SK-N-SH (cell line): ENCODE measurements at regions not wholly inside any gene's neighbourhood (a gene's known extent, or its start where the extent isn't known, plus 50 kb on each side); places are given as distances from the start of the nearest gene placed in this dataset.

Source experiments
- CTCF ChIA-PET: fragments of 300-600, 350-600 bp; formaldehyde crosslinking; extraction: SDS; loops from one replicate; lab custom pipeline; 2021; lab: Yijun Ruan, JAX
- POLR2A ChIA-PET: fragments of 350-600 bp; sonication (Branson Sonifier 250); formaldehyde crosslinking; extraction: SDS; loops from one replicate; lab custom pipeline; 2020; ENCODE audit warnings: antibody characterized with exemption, inconsistent platforms; lab: Yijun Ruan, JAX
- DNase-seq: peaks from one replicate; pipeline ENCODE4 v3.0.0; 2012
- H2AFZ ChIP-seq: fragments of 200-600 bp; sonication (generic); 2 replicates; pipeline ENCODE4 v1.8.1; 2016; ENCODE audit warnings: antibody characterized with exemption, mild to moderate bottlenecking, low read depth
- H3F3A ChIP-seq: fragments of 200-600 bp; sonication (generic); replicated peaks from 2 replicates; pipeline ENCODE3; 2016; ENCODE audit warnings: antibody characterized with exemption, mild to moderate bottlenecking; ENCODE audit not compliant: insufficient read depth
- H3K27ac ChIP-seq, 2 experiments: fragments of 200-500 bp in 1 of 2; fragments of 200-600 bp in 1 of 2; sonication (Bioruptor generic) in 1 of 2; sonication (generic), shearing (Covaris generic) in 1 of 2; 2 replicates each; pipeline versions ENCODE4 v1.5.1 to v1.6.1; 2014 to 2016; ENCODE audit warnings: low read depth in 2 of 2, inconsistent platforms in 1 of 2, low read length in 1 of 2, mild to moderate bottlenecking in 1 of 2, mixed read lengths in 1 of 2
- H3K27me3 ChIP-seq: fragments of 200-600 bp; sonication (generic), shearing (Covaris generic); 2 replicates; pipeline ENCODE4 v1.6.1; 2016; ENCODE audit warnings: mixed run types; ENCODE audit not compliant: insufficient read depth
- H3K36me3 ChIP-seq, 2 experiments: fragments of 200-500 bp in 1 of 2; fragments of 200-600 bp in 1 of 2; sonication (Bioruptor generic) in 1 of 2; sonication (generic) in 1 of 2; replicated peaks in 1 of 2; 2 replicates each; pipeline versions ENCODE3 to v1.5.1; 2014 to 2016; ENCODE audit warnings: low read length in 1 of 2, mild to moderate bottlenecking in 1 of 2; ENCODE audit not compliant: insufficient read depth in 2 of 2, control insufficient read depth in 1 of 2
- H3K4me1 ChIP-seq, 2 experiments: fragments of 200-500 bp in 1 of 2; fragments of 200-600 bp in 1 of 2; sonication (Bioruptor generic) in 1 of 2; sonication (generic), shearing (Covaris generic) in 1 of 2; 2 replicates each; pipeline versions ENCODE4 v1.5.1 to v1.6.1; 2014 to 2016; ENCODE audit warnings: low read depth in 1 of 2, low read length in 1 of 2, mixed run types in 1 of 2; ENCODE audit not compliant: insufficient read depth in 2 of 2, control insufficient read depth in 1 of 2
- H3K4me2 ChIP-seq: fragments of 200-600 bp; sonication (generic), shearing (Covaris generic); 2 replicates; pipeline ENCODE4 v1.6.1; 2017; ENCODE audit warnings: mixed run types
- H3K4me3 ChIP-seq, 2 experiments: fragments of 200-500 bp in 1 of 2; fragments of 200-600 bp in 1 of 2; sonication (Bioruptor generic) in 1 of 2; sonication (generic), shearing (Covaris generic) in 1 of 2; 2 replicates each; pipeline versions ENCODE4 v1.5.1 to v1.8.1; 2014 to 2016; ENCODE audit warnings: low read depth in 2 of 2, inconsistent platforms in 1 of 2, low read length in 1 of 2, mild to moderate bottlenecking in 1 of 2, mixed read lengths in 1 of 2, moderate library complexity in 1 of 2
- H3K79me2 ChIP-seq: fragments of 200-600 bp; sonication (generic); 2 replicates; pipeline ENCODE4 v1.8.1; 2017; ENCODE audit warnings: mild to moderate bottlenecking; ENCODE audit not compliant: insufficient read depth
- H3K9ac ChIP-seq: fragments of 200-600 bp; sonication (generic); 2 replicates; pipeline ENCODE4 v1.6.1; 2017; ENCODE audit warnings: mixed run types
- H3K9me2 ChIP-seq: fragments of 200-600 bp; sonication (generic); 2 replicates; pipeline ENCODE4 v1.6.1; 2017; ENCODE audit warnings: mixed run types
- H3K9me3 ChIP-seq: fragments of 200-600 bp; sonication (generic); 2 replicates; pipeline ENCODE4 v1.6.1; 2017; ENCODE audit warnings: mixed run types, mild to moderate bottlenecking, moderate library complexity
- H4K20me1 ChIP-seq: fragments of 200-600 bp; sonication (generic); 2 replicates; pipeline ENCODE4 v1.6.1; 2017; ENCODE audit warnings: mild to moderate bottlenecking, mixed run types; ENCODE audit not compliant: insufficient read depth
- ELF1 ChIP-seq: IDR thresholded peaks from 2 replicates; pipeline ENCODE4 v1.4.0; 2012
- EZH2phosphoT487 ChIP-seq: fragments of 200-600 bp; sonication (generic); IDR thresholded peaks from 2 replicates; pipeline ENCODE4 v1.6.1; 2017; ENCODE audit warnings: low read depth, mixed run types, mild to moderate bottlenecking, antibody characterized with exemption, moderate library complexity, borderline replicate concordance
- FOSL2 ChIP-seq: IDR thresholded peaks from 2 replicates; pipeline ENCODE4 v1.4.0; 2012; ENCODE audit warnings: low read depth, mild to moderate bottlenecking, moderate library complexity, borderline replicate concordance
- FOXJ3 ChIP-seq: sonication (generic); formaldehyde crosslinking; IDR thresholded peaks from 2 replicates; pipeline ENCODE4 v1.5.1; 2020; ENCODE audit warnings: mild to moderate bottlenecking, missing genetic modification reagents
- FOXM1 ChIP-seq: IDR thresholded peaks from 2 replicates; pipeline ENCODE4 v1.4.0; 2012; ENCODE audit warnings: low read depth, mild to moderate bottlenecking
- GATA2 ChIP-seq: sonication (generic); formaldehyde crosslinking; IDR thresholded peaks from 2 replicates; pipeline ENCODE4 v1.5.0; 2020; ENCODE audit warnings: mild to moderate bottlenecking, missing genetic modification reagents
- MEF2A ChIP-seq: IDR thresholded peaks from 2 replicates; pipeline ENCODE4 v1.4.0; 2012; ENCODE audit warnings: low read depth, borderline replicate concordance
- MXI1 ChIP-seq: IDR thresholded peaks from 2 replicates; pipeline ENCODE4 v1.6.1; 2012; ENCODE audit warnings: mild to moderate bottlenecking, low read depth, low read length, improper control_type of control experiment
- NFIC ChIP-seq: IDR thresholded peaks from 2 replicates; pipeline ENCODE4 v1.4.0; 2012; ENCODE audit warnings: borderline replicate concordance
- POLR2AphosphoS5 ChIP-seq: IDR thresholded peaks from 2 replicates; pipeline ENCODE4 v1.6.1; 2012; ENCODE audit warnings: low read depth, low read length
- SMC3 ChIP-seq: IDR thresholded peaks from 2 replicates; pipeline ENCODE4 v1.6.1; 2012; ENCODE audit warnings: low read depth, low read length, improper control_type of control experiment
- TAF1 ChIP-seq: IDR thresholded peaks from 2 replicates; pipeline ENCODE4 v1.6.1; 2012; ENCODE audit warnings: low read depth, mild to moderate bottlenecking, low read length, moderate library complexity, borderline replicate concordance
- TCF12 ChIP-seq: IDR thresholded peaks from 2 replicates; pipeline ENCODE4 v1.4.0; 2012
- WGBS: methylation state at CpG from one replicate; pipeline ENCODE4 v1.1.6; 2017; ENCODE audit warnings: low lambda C conversion rate; 5-methylcytosine and 5-hydroxymethylcytosine counted together
- TF ChIP-seq, protein P1 (sequence below): fragments of 150-350 bp; IDR thresholded peaks from 2 replicates; pipeline ENCODE4 v1.6.1; 2017; ENCODE audit warnings: antibody characterized with exemption, low read length, low read depth, borderline replicate concordance
- TF ChIP-seq, protein P2 (sequence below): IDR thresholded peaks from 2 replicates; pipeline ENCODE4 v1.4.0; 2012; ENCODE audit warnings: low read depth
- TF ChIP-seq, protein P3 (sequence below): fragments of 150-350 bp; IDR thresholded peaks from 2 replicates; pipeline ENCODE4 v1.6.1; 2016; ENCODE audit warnings: mild to moderate bottlenecking, low read depth, low read length
- TF ChIP-seq, protein P4 (sequence below): IDR thresholded peaks from 2 replicates; pipeline ENCODE4 v1.4.0; 2012; ENCODE audit warnings: low read depth, borderline replicate concordance
- TF ChIP-seq, protein P5 (sequence below): IDR thresholded peaks from 2 replicates; pipeline ENCODE4 v1.6.1; 2012; ENCODE audit warnings: mild to moderate bottlenecking, low read depth, low read length, moderate library complexity

DNA sequence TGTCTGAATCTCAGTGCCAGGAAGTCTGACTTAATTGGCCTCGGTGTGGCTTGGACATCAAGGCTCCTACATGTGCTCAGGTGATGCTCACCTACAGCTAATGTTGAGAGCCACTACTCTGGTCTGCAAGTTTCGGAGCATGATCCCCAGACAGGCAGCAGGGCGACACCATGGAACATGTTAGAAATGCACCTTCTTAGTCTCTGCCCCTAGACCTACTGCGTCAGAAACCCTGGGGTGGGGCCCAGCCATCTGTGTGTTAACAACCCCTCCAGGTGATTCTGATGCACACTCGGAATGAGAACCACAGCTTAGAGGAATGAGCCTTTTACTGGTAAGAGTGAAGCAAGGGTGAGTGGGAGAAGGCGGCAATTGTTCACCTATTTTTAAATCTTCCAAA lies 86.9 kb upstream of the NABP1 start:
- H3K4me1 ChIP-seq: no peaks in the 10 kb centered on the region
- POLR2A ChIA-PET: no interaction called here
- no peaks in the 10 kb centered on the region for H3K79me2 ChIP-seq
- no peak overlapping the region for H3K27ac ChIP-seq
- TF ChIP-seq, protein P1, sequence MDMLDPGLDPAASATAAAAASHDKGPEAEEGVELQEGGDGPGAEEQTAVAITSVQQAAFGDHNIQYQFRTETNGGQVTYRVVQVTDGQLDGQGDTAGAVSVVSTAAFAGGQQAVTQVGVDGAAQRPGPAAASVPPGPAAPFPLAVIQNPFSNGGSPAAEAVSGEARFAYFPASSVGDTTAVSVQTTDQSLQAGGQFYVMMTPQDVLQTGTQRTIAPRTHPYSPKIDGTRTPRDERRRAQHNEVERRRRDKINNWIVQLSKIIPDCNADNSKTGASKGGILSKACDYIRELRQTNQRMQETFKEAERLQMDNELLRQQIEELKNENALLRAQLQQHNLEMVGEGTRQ: no peak
- TF ChIP-seq ELF1: no peak
- TF ChIP-seq, protein P2, sequence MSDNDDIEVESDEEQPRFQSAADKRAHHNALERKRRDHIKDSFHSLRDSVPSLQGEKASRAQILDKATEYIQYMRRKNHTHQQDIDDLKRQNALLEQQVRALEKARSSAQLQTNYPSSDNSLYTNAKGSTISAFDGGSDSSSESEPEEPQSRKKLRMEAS: no peak
- no peak for TF ChIP-seq SMC3
- CTCF ChIA-PET: interaction anchor here (1.0 kb wide), 1 partner anchor 571 kb away, joined by 3 read pairs; no protein-coding TSS in a partner anchor
- H3K4me2 ChIP-seq: no peak overlapping the region
- no peaks in the 10 kb centered on the region for H3K9me3 ChIP-seq
- no peak for DNase-seq
- no peaks in the 10 kb centered on the region for H3F3A ChIP-seq
- no peak overlapping the region for H3K4me3 ChIP-seq
- H3K36me3 ChIP-seq: no peaks in the 10 kb centered on the region
- H4K20me1 ChIP-seq: no peaks in the 10 kb centered on the region
- no peaks in the 10 kb centered on the region for H3K9me2 ChIP-seq
- no peak overlapping the region for H2AFZ ChIP-seq
- H3K27me3 ChIP-seq: no peaks in the 10 kb centered on the region
- H3K9ac ChIP-seq: no peak overlapping the region
- 88% methylated on average over 3 of the region's 6 CpGs for WGBS

DNA sequence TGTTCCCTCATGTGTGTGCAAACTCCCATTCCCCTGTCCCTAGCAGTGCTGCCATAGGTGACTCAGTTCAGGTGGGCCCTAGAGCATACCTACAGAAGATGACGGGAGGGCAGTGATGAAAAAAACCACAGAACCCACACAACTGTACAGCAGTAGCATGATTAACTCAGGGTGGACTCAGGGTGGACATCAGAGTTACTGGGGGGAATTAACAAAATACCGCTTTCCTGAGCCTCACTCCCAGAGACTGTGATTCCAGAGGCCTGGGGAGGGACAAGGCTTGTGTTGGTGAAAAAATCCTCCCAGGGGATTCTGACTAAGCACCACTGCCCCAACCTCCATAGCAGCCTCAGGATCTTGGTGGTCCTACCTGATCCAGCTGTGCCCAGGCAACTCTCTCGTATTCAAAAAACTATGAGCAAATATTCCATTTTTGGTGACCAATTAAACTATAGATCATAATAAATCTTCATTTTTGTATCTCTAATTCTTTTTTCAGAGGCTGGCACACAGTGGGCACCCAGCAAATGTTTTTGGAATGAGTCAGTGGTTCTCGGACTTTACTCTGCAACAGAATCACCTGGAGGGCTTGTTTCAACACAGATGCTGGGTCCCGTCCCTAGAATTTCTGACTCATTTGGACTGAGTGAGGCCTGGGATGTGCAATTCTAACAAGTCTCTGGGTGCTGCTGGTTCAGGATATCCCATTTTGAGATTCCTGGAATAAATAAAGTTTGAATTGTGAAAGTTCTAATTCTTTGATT lies 84.1 kb upstream of the NABP1 start:
- no peak for DNase-seq
- POLR2A ChIA-PET: no interaction called here
- CTCF ChIA-PET: no interaction called here
- TF ChIP-seq, protein P3, sequence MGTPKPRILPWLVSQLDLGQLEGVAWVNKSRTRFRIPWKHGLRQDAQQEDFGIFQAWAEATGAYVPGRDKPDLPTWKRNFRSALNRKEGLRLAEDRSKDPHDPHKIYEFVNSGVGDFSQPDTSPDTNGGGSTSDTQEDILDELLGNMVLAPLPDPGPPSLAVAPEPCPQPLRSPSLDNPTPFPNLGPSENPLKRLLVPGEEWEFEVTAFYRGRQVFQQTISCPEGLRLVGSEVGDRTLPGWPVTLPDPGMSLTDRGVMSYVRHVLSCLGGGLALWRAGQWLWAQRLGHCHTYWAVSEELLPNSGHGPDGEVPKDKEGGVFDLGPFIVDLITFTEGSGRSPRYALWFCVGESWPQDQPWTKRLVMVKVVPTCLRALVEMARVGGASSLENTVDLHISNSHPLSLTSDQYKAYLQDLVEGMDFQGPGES: no peak
- no peak for TF ChIP-seq NFIC
- TF ChIP-seq EZH2phosphoT487: no peak
- no peak for TF ChIP-seq MXI1
- TF ChIP-seq TCF12: peak; percentile 34; the same call in 1 of the 2 replicates
- TF ChIP-seq TAF1: no peak
- TF ChIP-seq, protein P4, sequence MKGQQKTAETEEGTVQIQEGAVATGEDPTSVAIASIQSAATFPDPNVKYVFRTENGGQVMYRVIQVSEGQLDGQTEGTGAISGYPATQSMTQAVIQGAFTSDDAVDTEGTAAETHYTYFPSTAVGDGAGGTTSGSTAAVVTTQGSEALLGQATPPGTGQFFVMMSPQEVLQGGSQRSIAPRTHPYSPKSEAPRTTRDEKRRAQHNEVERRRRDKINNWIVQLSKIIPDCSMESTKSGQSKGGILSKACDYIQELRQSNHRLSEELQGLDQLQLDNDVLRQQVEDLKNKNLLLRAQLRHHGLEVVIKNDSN: no peak
- TF ChIP-seq, protein P5, sequence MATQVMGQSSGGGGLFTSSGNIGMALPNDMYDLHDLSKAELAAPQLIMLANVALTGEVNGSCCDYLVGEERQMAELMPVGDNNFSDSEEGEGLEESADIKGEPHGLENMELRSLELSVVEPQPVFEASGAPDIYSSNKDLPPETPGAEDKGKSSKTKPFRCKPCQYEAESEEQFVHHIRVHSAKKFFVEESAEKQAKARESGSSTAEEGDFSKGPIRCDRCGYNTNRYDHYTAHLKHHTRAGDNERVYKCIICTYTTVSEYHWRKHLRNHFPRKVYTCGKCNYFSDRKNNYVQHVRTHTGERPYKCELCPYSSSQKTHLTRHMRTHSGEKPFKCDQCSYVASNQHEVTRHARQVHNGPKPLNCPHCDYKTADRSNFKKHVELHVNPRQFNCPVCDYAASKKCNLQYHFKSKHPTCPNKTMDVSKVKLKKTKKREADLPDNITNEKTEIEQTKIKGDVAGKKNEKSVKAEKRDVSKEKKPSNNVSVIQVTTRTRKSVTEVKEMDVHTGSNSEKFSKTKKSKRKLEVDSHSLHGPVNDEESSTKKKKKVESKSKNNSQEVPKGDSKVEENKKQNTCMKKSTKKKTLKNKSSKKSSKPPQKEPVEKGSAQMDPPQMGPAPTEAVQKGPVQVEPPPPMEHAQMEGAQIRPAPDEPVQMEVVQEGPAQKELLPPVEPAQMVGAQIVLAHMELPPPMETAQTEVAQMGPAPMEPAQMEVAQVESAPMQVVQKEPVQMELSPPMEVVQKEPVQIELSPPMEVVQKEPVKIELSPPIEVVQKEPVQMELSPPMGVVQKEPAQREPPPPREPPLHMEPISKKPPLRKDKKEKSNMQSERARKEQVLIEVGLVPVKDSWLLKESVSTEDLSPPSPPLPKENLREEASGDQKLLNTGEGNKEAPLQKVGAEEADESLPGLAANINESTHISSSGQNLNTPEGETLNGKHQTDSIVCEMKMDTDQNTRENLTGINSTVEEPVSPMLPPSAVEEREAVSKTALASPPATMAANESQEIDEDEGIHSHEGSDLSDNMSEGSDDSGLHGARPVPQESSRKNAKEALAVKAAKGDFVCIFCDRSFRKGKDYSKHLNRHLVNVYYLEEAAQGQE: no peak
- TF ChIP-seq MEF2A: no peak
- no peak for TF ChIP-seq GATA2 (CRISPR knock-in tag)
- no peak for TF ChIP-seq FOXJ3 (CRISPR knock-in tag)
- no peak for TF ChIP-seq SMC3
- no peak for TF ChIP-seq POLR2AphosphoS5
- TF ChIP-seq FOXM1: no peak
- peak; percentile 46; the same call in 1 of the 2 replicates for TF ChIP-seq FOSL2

More for the DNA sequence above, 84.1 kb upstream of the NABP1 start:
- Histone ChIP-seq H3K9me2 (no peaks in the 10 kb centered on the region), H3K27ac (no peak overlapping the region), H3K9ac (no peak overlapping the region), H3K79me2 (no peaks in the 10 kb centered on the region), H3K36me3 (no peaks in the 10 kb centered on the region), H2AFZ (peak overlapping the region; percentile 78; the same call in 1 of the 2 replicates), H3K27me3 (no peaks in the 10 kb centered on the region), H4K20me1 (no peaks in the 10 kb centered on the region), H3K4me1 (no peaks in the 10 kb centered on the region), H3K4me2 (no peak overlapping the region; the same call in 1 of the 2 replicates), H3K4me3 (no peak overlapping the region), H3F3A (no peaks in the 10 kb centered on the region), H3K9me3 (no peaks in the 10 kb centered on the region)
- WGBS: 34% methylated on average over 5 of the region's 5 CpGs
